Hepatocyte (in vitro differentiated cells): ENCODE measurements at regions not wholly inside any gene's neighbourhood (a gene's known extent, or its start where the extent isn't known, plus 50 kb on each side); places are given as distances from the start of the nearest gene placed in this dataset.

ENCODE experiments used
- DNase-seq: peaks from one replicate; pipeline ENCODE4 v3.0.0-alpha.2; 2016; ENCODE audit warnings: low spot score
- H2AFZ ChIP-seq: fragments of 200-600 bp; sonication (generic); 2 replicates; pipeline ENCODE4 v1.6.0; 2016; ENCODE audit warnings: antibody characterized with exemption, mild to moderate bottlenecking
- H3K27ac ChIP-seq: fragments of 200-600 bp; sonication (generic); 2 replicates; pipeline ENCODE4 v1.5.1; 2016; ENCODE audit warnings: mild to moderate bottlenecking
- H3K27me3 ChIP-seq: fragments of 200-600 bp; sonication (generic); 2 replicates; pipeline ENCODE4 v1.6.1; 2016
- H3K36me3 ChIP-seq: fragments of 200-600 bp; sonication (generic); replicated peaks from 2 replicates; pipeline ENCODE4 v1.5.1; 2016; ENCODE audit warnings: low read depth; ENCODE audit not compliant: insufficient read depth
- H3K4me1 ChIP-seq: fragments of 200-600 bp; sonication (generic); 2 replicates; pipeline ENCODE4 v1.5.1; 2016; ENCODE audit warnings: mild to moderate bottlenecking, moderate library complexity; ENCODE audit not compliant: insufficient read depth
- H3K4me2 ChIP-seq: fragments of 200-600 bp; sonication (generic); 2 replicates; pipeline ENCODE4 v1.6.0; 2016
- H3K4me3 ChIP-seq: fragments of 200-600 bp; sonication (generic); 2 replicates; pipeline ENCODE4 v1.5.1; 2016; ENCODE audit warnings: mild to moderate bottlenecking
- H3K79me2 ChIP-seq: fragments of 200-600 bp; sonication (generic); 2 replicates; pipeline ENCODE4 v1.6.0; 2017; ENCODE audit warnings: mild to moderate bottlenecking
- H3K9me2 ChIP-seq: fragments of 200-600 bp; sonication (generic); replicated peaks from 2 replicates; pipeline ENCODE4 v1.6.0; 2017; ENCODE audit warnings: mild to moderate bottlenecking; ENCODE audit not compliant: insufficient read depth
- H3K9me3 ChIP-seq: fragments of 200-600 bp; sonication (generic); 2 replicates; pipeline ENCODE4 v1.5.1; 2016; ENCODE audit warnings: low read depth, mild to moderate bottlenecking
- H4K20me1 ChIP-seq: fragments of 200-600 bp; sonication (generic); 2 replicates; pipeline ENCODE4 v1.6.0; 2016; ENCODE audit warnings: mild to moderate bottlenecking; ENCODE audit not compliant: insufficient read depth, poor library complexity, severe bottlenecking
- CTCF ChIP-seq: fragments of 200-600 bp; sonication (generic); IDR thresholded peaks from 2 replicates; pipeline ENCODE4 v1.5.1; 2016; ENCODE audit warnings: antibody characterized with exemption, mild to moderate bottlenecking; ENCODE audit not compliant: poor library complexity
- EZH2 ChIP-seq: fragments of 200-600 bp; sonication (generic); IDR thresholded peaks from 2 replicates; pipeline ENCODE4 v1.6.1; 2016; ENCODE audit warnings: antibody characterized with exemption, mild to moderate bottlenecking, borderline replicate concordance
- EZH2phosphoT487 ChIP-seq: fragments of 200-600 bp; sonication (generic); IDR thresholded peaks from one replicate; pipeline ENCODE4 v1.6.1; 2018; ENCODE audit warnings: antibody characterized with exemption, mild to moderate bottlenecking, low read depth, moderate library complexity; ENCODE audit not compliant: unreplicated experiment, severe bottlenecking
- WGBS: methylation state at CpG from one replicate; pipeline ENCODE4 v1.1.6; 2016; ENCODE audit warnings: low lambda C conversion rate; ENCODE audit errors: missing lambda C conversion rate; 5-methylcytosine and 5-hydroxymethylcytosine counted together

DNA sequence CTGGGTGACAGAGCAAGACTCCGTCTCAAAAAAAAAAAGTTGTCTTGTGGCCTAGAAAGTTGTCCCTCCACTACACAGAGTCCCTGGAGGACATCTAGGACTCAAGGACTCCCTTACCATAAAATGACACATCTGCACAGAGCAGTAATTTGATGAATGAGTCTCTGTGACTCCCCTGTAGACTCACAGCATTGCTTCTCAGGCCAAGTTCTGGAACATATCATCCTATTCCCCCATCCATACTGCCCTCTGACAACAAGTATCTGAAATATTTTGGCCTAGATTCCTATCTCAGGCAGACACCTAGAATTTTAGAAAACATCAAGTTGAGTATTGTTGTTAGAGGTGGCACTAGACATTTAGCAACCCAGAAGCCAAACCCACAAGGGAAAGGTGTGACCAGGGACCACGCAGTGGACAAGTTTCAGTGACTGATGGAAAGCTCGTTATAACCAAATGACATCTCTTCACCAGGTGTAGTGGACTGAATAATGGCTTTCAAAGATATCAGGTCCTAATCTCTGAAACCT is 97.9 kb upstream of the ATP8B1 start:
- no peaks in the 10 kb centered on the region for H3K27me3 ChIP-seq
- no peaks in the 10 kb centered on the region for H4K20me1 ChIP-seq
- no peaks in the 10 kb centered on the region for H3K9me3 ChIP-seq
- no peak overlapping the region for H2AFZ ChIP-seq
- H3K79me2 ChIP-seq: no peaks in the 10 kb centered on the region
- no peak overlapping the region for H3K4me2 ChIP-seq
- no peaks in the 10 kb centered on the region for H3K9me2 ChIP-seq
- WGBS: 93% methylated on average over 3 of the region's 3 CpGs
- TF ChIP-seq EZH2 (no peak), CTCF (no peak), EZH2phosphoT487 (no peak)
- peak overlapping the region; percentile 77 for H3K27ac ChIP-seq
- DNase-seq: no peak
- H3K36me3 ChIP-seq: no peaks in the 10 kb centered on the region
- H3K4me1 ChIP-seq: no peaks in the 10 kb centered on the region
- H3K4me3 ChIP-seq: no peak overlapping the region

GRCh38 chr18:57898506-57899124 is 95.5 kb upstream of the ATP8B1 start:
- 76% methylated on average over 4 of the region's 4 CpGs for WGBS
- Histone ChIP-seq H3K4me2 (no peak overlapping the region), H3K27me3 (no peaks in the 10 kb centered on the region), H3K4me3 (no peak overlapping the region), H2AFZ (no peak overlapping the region), H3K9me2 (no peaks in the 10 kb centered on the region), H3K9me3 (no peaks in the 10 kb centered on the region), H3K4me1 (no peaks in the 10 kb centered on the region), H3K36me3 (no peaks in the 10 kb centered on the region), H3K27ac (no peak overlapping the region), H3K79me2 (no peaks in the 10 kb centered on the region), H4K20me1 (no peaks in the 10 kb centered on the region)
- TF ChIP-seq EZH2phosphoT487: no peak
- TF ChIP-seq EZH2: no peak
- TF ChIP-seq CTCF: no peak
- DNase-seq: no peak

DNA sequence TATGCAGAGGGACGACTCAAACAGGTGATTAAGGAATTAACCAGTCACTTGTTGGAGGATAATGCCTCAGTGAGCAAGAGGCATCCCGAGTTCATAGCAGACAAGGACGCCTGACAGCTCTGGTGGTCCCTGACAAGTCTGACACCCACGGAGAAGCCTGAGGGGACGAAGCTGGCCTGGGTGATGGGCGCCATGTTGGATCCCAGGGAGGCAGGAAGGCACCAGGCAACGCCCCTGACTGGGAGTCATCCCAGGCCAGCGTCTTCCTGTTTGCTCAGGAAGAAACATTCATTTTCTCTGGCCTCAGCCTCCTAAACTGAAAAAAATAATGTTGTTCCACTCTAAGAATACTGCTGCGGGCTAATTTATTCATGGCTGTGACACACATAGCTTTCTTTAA is 92.1 kb upstream of the ATP8B1 start:
- Histone ChIP-seq H3K79me2 (no peaks in the 10 kb centered on the region), H3K4me3 (no peak overlapping the region), H3K4me2 (no peak overlapping the region), H3K9me3 (no peaks in the 10 kb centered on the region), H4K20me1 (no peaks in the 10 kb centered on the region), H2AFZ (no peak overlapping the region), H3K27ac (no peak overlapping the region), H3K36me3 (no peaks in the 10 kb centered on the region), H3K4me1 (no peaks in the 10 kb centered on the region), H3K27me3 (no peaks in the 10 kb centered on the region), H3K9me2 (no peaks in the 10 kb centered on the region)
- no peak for DNase-seq
- no peak for TF ChIP-seq CTCF
- TF ChIP-seq EZH2: no peak
- TF ChIP-seq EZH2phosphoT487: no peak
- WGBS: 87% methylated on average over 9 of the region's 9 CpGs
